ENCODE measurements at regions not wholly inside any gene's neighbourhood (a gene's known extent, or its start where the extent isn't known, plus 50 kb on each side); places are given as distances from the start of the nearest gene placed in this dataset.

- H3K36me3 ChIP-seq (ENCODE audit: insufficient read depth, low read length), result no peaks in the 10 kb centered on the region
- no peaks in the 10 kb centered on the region for H3K79me2 ChIP-seq (replicated peaks; ENCODE audit: insufficient read depth, low read length)
- TF ChIP-seq SMC3 (conservative IDR thresholded peaks at IDR 0.05; ENCODE audit: poor library complexity) (no peak), EZH2 (IDR thresholded peaks at IDR 0.05; ENCODE audit: borderline replicate concordance, insufficient read depth, low read length, poor library complexity, severe bottlenecking) (no peak), POLR2AphosphoS5 (IDR thresholded peaks at IDR 0.05) (no peak), EP300 (conservative IDR thresholded peaks at IDR 0.05; ENCODE audit: poor library complexity, severe bottlenecking) (no peak), RAD21 (conservative IDR thresholded peaks at IDR 0.05) (no peak), MXI1 (conservative IDR thresholded peaks at IDR 0.05; ENCODE audit: poor library complexity, severe bottlenecking) (no peak), TAF1 (IDR thresholded peaks at IDR 0.05; ENCODE audit: low read depth) (no peak)
- TF ChIP-seq, protein P1, sequence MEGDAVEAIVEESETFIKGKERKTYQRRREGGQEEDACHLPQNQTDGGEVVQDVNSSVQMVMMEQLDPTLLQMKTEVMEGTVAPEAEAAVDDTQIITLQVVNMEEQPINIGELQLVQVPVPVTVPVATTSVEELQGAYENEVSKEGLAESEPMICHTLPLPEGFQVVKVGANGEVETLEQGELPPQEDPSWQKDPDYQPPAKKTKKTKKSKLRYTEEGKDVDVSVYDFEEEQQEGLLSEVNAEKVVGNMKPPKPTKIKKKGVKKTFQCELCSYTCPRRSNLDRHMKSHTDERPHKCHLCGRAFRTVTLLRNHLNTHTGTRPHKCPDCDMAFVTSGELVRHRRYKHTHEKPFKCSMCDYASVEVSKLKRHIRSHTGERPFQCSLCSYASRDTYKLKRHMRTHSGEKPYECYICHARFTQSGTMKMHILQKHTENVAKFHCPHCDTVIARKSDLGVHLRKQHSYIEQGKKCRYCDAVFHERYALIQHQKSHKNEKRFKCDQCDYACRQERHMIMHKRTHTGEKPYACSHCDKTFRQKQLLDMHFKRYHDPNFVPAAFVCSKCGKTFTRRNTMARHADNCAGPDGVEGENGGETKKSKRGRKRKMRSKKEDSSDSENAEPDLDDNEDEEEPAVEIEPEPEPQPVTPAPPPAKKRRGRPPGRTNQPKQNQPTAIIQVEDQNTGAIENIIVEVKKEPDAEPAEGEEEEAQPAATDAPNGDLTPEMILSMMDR (IDR thresholded peaks at IDR 0.05; ENCODE audit: poor library complexity, severe bottlenecking), result no peak
- TF ChIP-seq, protein P2, sequence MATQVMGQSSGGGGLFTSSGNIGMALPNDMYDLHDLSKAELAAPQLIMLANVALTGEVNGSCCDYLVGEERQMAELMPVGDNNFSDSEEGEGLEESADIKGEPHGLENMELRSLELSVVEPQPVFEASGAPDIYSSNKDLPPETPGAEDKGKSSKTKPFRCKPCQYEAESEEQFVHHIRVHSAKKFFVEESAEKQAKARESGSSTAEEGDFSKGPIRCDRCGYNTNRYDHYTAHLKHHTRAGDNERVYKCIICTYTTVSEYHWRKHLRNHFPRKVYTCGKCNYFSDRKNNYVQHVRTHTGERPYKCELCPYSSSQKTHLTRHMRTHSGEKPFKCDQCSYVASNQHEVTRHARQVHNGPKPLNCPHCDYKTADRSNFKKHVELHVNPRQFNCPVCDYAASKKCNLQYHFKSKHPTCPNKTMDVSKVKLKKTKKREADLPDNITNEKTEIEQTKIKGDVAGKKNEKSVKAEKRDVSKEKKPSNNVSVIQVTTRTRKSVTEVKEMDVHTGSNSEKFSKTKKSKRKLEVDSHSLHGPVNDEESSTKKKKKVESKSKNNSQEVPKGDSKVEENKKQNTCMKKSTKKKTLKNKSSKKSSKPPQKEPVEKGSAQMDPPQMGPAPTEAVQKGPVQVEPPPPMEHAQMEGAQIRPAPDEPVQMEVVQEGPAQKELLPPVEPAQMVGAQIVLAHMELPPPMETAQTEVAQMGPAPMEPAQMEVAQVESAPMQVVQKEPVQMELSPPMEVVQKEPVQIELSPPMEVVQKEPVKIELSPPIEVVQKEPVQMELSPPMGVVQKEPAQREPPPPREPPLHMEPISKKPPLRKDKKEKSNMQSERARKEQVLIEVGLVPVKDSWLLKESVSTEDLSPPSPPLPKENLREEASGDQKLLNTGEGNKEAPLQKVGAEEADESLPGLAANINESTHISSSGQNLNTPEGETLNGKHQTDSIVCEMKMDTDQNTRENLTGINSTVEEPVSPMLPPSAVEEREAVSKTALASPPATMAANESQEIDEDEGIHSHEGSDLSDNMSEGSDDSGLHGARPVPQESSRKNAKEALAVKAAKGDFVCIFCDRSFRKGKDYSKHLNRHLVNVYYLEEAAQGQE (IDR thresholded peaks at IDR 0.05; ENCODE audit: borderline replicate concordance), result no peak
- H3K4me3 ChIP-seq (ENCODE audit: low read length), result no peak overlapping the region
- H3K9ac ChIP-seq (ENCODE audit: low read length), result no peak overlapping the region
- H2AFZ ChIP-seq (ENCODE audit: low read depth, low read length), result no peak overlapping the region
- no peaks in the 10 kb centered on the region for H3K27me3 ChIP-seq (ENCODE audit: insufficient read depth, low read depth, low read length)
- H3K27ac ChIP-seq (ENCODE audit: low read length), result no peak overlapping the region
- H3K9me3 ChIP-seq (ENCODE audit: low read length), result no peaks in the 10 kb centered on the region
- no peak overlapping the region for H3K4me2 ChIP-seq (ENCODE audit: low read length)
- no peaks in the 10 kb centered on the region for H4K20me1 ChIP-seq (ENCODE audit: insufficient read depth)
- H3K9me2 ChIP-seq (ENCODE audit: insufficient read depth, low read length), result no peaks in the 10 kb centered on the region
- H3F3A ChIP-seq (ENCODE audit: insufficient read depth, low read length, poor library complexity, severe bottlenecking), result no peaks in the 10 kb centered on the region
These were observed 510.9 kb upstream of the TBX3 start for GRCh38 chr12:115194857-115195256.

DNA sequence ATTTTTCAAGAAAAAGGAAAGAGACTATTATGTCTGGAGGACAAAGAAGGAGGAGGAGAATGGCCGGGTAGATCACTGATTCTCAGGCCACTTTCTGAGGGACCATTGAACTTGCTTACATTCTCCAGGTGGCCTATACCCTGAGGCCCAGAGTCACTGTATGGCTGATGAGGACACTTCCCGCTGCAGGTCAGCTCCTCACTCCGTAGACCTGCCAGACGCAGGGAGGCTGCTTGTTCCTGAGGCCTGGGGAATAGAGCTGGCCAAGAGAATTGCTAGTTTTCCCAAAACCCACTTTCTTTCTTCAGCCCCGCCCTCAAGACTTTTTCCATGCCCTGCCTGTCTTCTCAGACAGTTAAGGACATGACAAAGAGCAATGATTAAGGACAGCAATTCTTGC is 510.5 kb upstream of the TBX3 start:
- H3K4me3 ChIP-seq (ENCODE audit: low read length), result no peak overlapping the region
- H3K79me2 ChIP-seq (replicated peaks; ENCODE audit: insufficient read depth, low read length), result no peaks in the 10 kb centered on the region
- no peak overlapping the region for H3K9ac ChIP-seq (ENCODE audit: low read length)
- H3K9me2 ChIP-seq (ENCODE audit: insufficient read depth, low read length), result no peaks in the 10 kb centered on the region
- no peaks in the 10 kb centered on the region for H3K9me3 ChIP-seq (ENCODE audit: low read length)
- TF ChIP-seq, protein P1 (IDR thresholded peaks at IDR 0.05; ENCODE audit: poor library complexity, severe bottlenecking), result no peak
- TF ChIP-seq, protein P2 (IDR thresholded peaks at IDR 0.05; ENCODE audit: borderline replicate concordance), result no peak
- TF ChIP-seq EZH2 (IDR thresholded peaks at IDR 0.05; ENCODE audit: borderline replicate concordance, insufficient read depth, low read length, poor library complexity, severe bottlenecking) (no peak), SMC3 (conservative IDR thresholded peaks at IDR 0.05; ENCODE audit: poor library complexity) (no peak), RAD21 (conservative IDR thresholded peaks at IDR 0.05) (no peak), POLR2AphosphoS5 (IDR thresholded peaks at IDR 0.05) (no peak), MXI1 (conservative IDR thresholded peaks at IDR 0.05; ENCODE audit: poor library complexity, severe bottlenecking) (no peak), TAF1 (IDR thresholded peaks at IDR 0.05; ENCODE audit: low read depth) (no peak), EP300 (conservative IDR thresholded peaks at IDR 0.05; ENCODE audit: poor library complexity, severe bottlenecking) (no peak)
- no peaks in the 10 kb centered on the region for H3F3A ChIP-seq (ENCODE audit: insufficient read depth, low read length, poor library complexity, severe bottlenecking)
- no peak overlapping the region for H3K27ac ChIP-seq (ENCODE audit: low read length)
- H3K4me2 ChIP-seq (ENCODE audit: low read length), result no peak overlapping the region
- H4K20me1 ChIP-seq (ENCODE audit: insufficient read depth), result no peaks in the 10 kb centered on the region
- no peaks in the 10 kb centered on the region for H3K27me3 ChIP-seq (ENCODE audit: insufficient read depth, low read depth, low read length)
- no peak overlapping the region for H2AFZ ChIP-seq (ENCODE audit: low read depth, low read length)
- no peaks in the 10 kb centered on the region for H3K36me3 ChIP-seq (ENCODE audit: insufficient read depth, low read length)
